ENCODE measurements at regions not wholly inside any gene's neighbourhood (a gene's known extent, or its start where the extent isn't known, plus 50 kb on each side); places are given as distances from the start of the nearest gene placed in this dataset.

DNA sequence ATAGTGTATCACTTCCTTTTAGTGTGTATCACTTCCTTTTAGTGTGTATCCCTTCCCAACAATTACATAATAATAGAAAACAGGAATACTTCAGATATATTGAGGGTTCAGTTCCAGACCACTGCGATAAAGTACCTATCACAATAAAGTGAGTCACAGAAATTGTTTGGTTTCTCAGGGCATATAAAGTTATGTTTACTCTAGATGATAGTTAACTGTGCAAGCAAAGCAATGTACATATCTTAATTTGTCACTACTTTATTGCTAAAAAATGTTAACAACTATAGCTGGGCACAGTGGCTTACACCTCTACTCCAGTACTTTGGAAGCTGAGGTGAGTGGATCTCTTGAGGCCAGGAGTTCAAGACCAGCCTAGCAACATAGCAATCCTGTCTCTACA lies 938.4 kb downstream of the CCSER2 start:
- no peaks in the 10 kb centered on the region for H3K27me3 ChIP-seq (ENCODE audit: control insufficient read depth in 2 of 2, insufficient read depth in 2 of 2, low read length in 2 of 2)
- no peaks in the 10 kb centered on the region for H3K36me3 ChIP-seq (ENCODE audit: control insufficient read depth in 2 of 3, insufficient read depth in 3 of 3, low read length in 3 of 3)
- H3K27me3 Mint-ChIP-seq = peaks cover 0 to 5% (median 0%) of the 10 kb centered on the region in 5 donors
- H3K4me3 ChIP-seq (ENCODE audit: low read length) = no peak overlapping the region
- ChIA-PET POLR2A (no interaction called here), CTCF (no interaction called here)
- intact Hi-C loops (cut with micrococcal nuclease) = no loop called here
- DNase-seq = no peak
- peaks cover 2 to 22% (median 11%) of the 10 kb centered on the region in 11 donors for H3K9me3 Mint-ChIP-seq
- H3K27ac Mint-ChIP-seq = no peak overlapping the region
- H3K9me3 ChIP-seq (ENCODE audit: control insufficient read depth in 2 of 3, low read length in 3 of 3) = peaks cover 0 to 5% (median 0%) of the 10 kb centered on the region in 3 experiments
- no peaks in the 10 kb centered on the region for H3K36me3 Mint-ChIP-seq
- no peaks in the 10 kb centered on the region for H3K4me1 Mint-ChIP-seq
- H3K4me1 ChIP-seq (ENCODE audit: control insufficient read depth in 2 of 2, insufficient read depth in 2 of 2, low read length in 2 of 2) = no peaks in the 10 kb centered on the region
- H3K27ac ChIP-seq (ENCODE audit: low read depth, low read length) = no peak overlapping the region
- ATAC-seq = no peak
- no peak overlapping the region for H3K4me3 Mint-ChIP-seq

DNA sequence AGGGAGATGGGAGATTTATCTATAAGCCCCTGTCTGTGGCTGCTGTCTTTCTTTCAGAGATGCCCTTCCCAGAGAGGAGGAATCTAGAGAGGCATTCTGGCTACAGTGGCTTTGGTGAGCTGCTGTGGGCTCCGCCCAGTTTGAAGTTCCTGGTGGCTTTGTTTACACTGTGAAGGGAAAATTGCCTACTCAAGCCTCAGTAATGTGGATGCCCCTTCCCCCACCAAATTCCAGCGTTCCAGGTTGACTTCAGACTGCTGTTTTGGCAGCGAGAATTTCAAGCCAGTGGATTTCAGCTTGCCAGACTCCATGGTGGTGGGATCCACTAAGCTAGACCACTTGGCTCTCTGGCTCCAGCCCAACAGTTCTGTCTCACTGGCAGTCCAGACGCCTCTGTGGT lies 951.6 kb downstream of the CCSER2 start:
- H3K27ac Mint-ChIP-seq = no peak overlapping the region
- H3K9me3 ChIP-seq (ENCODE audit: control insufficient read depth in 2 of 3, low read length in 3 of 3) = no peaks in the 10 kb centered on the region
- no peak overlapping the region for H3K4me3 ChIP-seq (ENCODE audit: low read length)
- H3K4me1 ChIP-seq (ENCODE audit: control insufficient read depth in 2 of 2, insufficient read depth in 2 of 2, low read length in 2 of 2) = no peaks in the 10 kb centered on the region
- H3K36me3 ChIP-seq (ENCODE audit: control insufficient read depth in 2 of 3, insufficient read depth in 3 of 3, low read length in 3 of 3) = no peaks in the 10 kb centered on the region
- peaks cover 0 to 8% (median 2%) of the 10 kb centered on the region in 11 donors for H3K9me3 Mint-ChIP-seq
- ChIA-PET POLR2A (no interaction called here), CTCF (no interaction called here)
- no peaks in the 10 kb centered on the region for H3K36me3 Mint-ChIP-seq
- DNase-seq = no peak
- peaks cover 0 to 5% (median 0%) of the 10 kb centered on the region in 5 donors for H3K27me3 Mint-ChIP-seq
- H3K27ac ChIP-seq (ENCODE audit: low read depth, low read length) = no peak overlapping the region
- intact Hi-C loops (cut with micrococcal nuclease) = no loop called here
- H3K4me3 Mint-ChIP-seq = no peak overlapping the region
- H3K27me3 ChIP-seq (ENCODE audit: control insufficient read depth in 2 of 2, insufficient read depth in 2 of 2, low read length in 2 of 2) = no peaks in the 10 kb centered on the region
- no peaks in the 10 kb centered on the region for H3K4me1 Mint-ChIP-seq
- no peak for ATAC-seq

- no peak for DNase-seq
- Mint-ChIP-seq H3K27me3 (peaks cover 0 to 5% (median 0%) of the 10 kb centered on the region in 5 donors), H3K4me1 (no peaks in the 10 kb centered on the region), H3K36me3 (no peaks in the 10 kb centered on the region), H3K4me3 (no peak overlapping the region), H3K9me3 (peaks cover 0 to 24% (median 6%) of the 10 kb centered on the region in 11 donors), H3K27ac (no peak overlapping the region)
- ATAC-seq = no peak
- Histone ChIP-seq H3K4me3 (ENCODE audit: low read length) (no peak overlapping the region), H3K27ac (ENCODE audit: low read depth, low read length) (no peak overlapping the region), H3K27me3 (ENCODE audit: control insufficient read depth in 2 of 2, insufficient read depth in 2 of 2, low read length in 2 of 2) (no peaks in the 10 kb centered on the region), H3K36me3 (ENCODE audit: control insufficient read depth in 2 of 3, insufficient read depth in 3 of 3, low read length in 3 of 3) (no peaks in the 10 kb centered on the region), H3K4me1 (ENCODE audit: control insufficient read depth in 2 of 2, insufficient read depth in 2 of 2, low read length in 2 of 2) (no peaks in the 10 kb centered on the region), H3K9me3 (ENCODE audit: control insufficient read depth in 2 of 3, low read length in 3 of 3) (no peaks in the 10 kb centered on the region)
- POLR2A ChIA-PET = no interaction called here
- intact Hi-C loops (cut with micrococcal nuclease) = no loop called here
- CTCF ChIA-PET = no interaction called here
These were observed 956.7 kb downstream of the CCSER2 start for GRCh38 chr10:85284778-85285770.

GRCh38 chr10:85293483-85293882 lies 965.1 kb downstream of the CCSER2 start:
- Mint-ChIP-seq H3K9me3 (peaks cover 0 to 35% (median 0%) of the 10 kb centered on the region in 11 donors), H3K36me3 (no peaks in the 10 kb centered on the region), H3K27me3 (no peaks in the 10 kb centered on the region), H3K4me1 (no peaks in the 10 kb centered on the region), H3K4me3 (no peak overlapping the region), H3K27ac (no peak overlapping the region)
- no peak overlapping the region for H3K4me3 ChIP-seq (ENCODE audit: low read length)
- POLR2A ChIA-PET = no interaction called here
- H3K36me3 ChIP-seq (ENCODE audit: control insufficient read depth in 2 of 3, insufficient read depth in 3 of 3, low read length in 3 of 3) = no peaks in the 10 kb centered on the region
- no peak for DNase-seq
- ATAC-seq = no peak
- H3K9me3 ChIP-seq (ENCODE audit: control insufficient read depth in 2 of 3, low read length in 3 of 3) = no peaks in the 10 kb centered on the region
- H3K4me1 ChIP-seq (ENCODE audit: control insufficient read depth in 2 of 2, insufficient read depth in 2 of 2, low read length in 2 of 2) = no peaks in the 10 kb centered on the region
- CTCF ChIA-PET = no interaction called here
- no peak overlapping the region for H3K27ac ChIP-seq (ENCODE audit: low read depth, low read length)
- intact Hi-C loops (cut with micrococcal nuclease) = no loop called here
- H3K27me3 ChIP-seq (ENCODE audit: control insufficient read depth in 2 of 2, insufficient read depth in 2 of 2, low read length in 2 of 2) = no peaks in the 10 kb centered on the region

GRCh38 chr10:85311613-85312337 lies 983.4 kb downstream of the CCSER2 start:
- intact Hi-C loops (cut with micrococcal nuclease) = no loop called here
- Mint-ChIP-seq H3K9me3 (no peaks in the 10 kb centered on the region), H3K27me3 (no peaks in the 10 kb centered on the region), H3K27ac (no peak overlapping the region), H3K36me3 (no peaks in the 10 kb centered on the region), H3K4me1 (no peaks in the 10 kb centered on the region), H3K4me3 (no peak overlapping the region)
- Histone ChIP-seq H3K4me1 (ENCODE audit: control insufficient read depth in 2 of 2, insufficient read depth in 2 of 2, low read length in 2 of 2) (no peaks in the 10 kb centered on the region), H3K36me3 (ENCODE audit: control insufficient read depth in 2 of 3, insufficient read depth in 3 of 3, low read length in 3 of 3) (no peaks in the 10 kb centered on the region), H3K27ac (ENCODE audit: low read depth, low read length) (no peak overlapping the region), H3K27me3 (ENCODE audit: control insufficient read depth in 2 of 2, insufficient read depth in 2 of 2, low read length in 2 of 2) (no peaks in the 10 kb centered on the region), H3K4me3 (ENCODE audit: low read length) (no peak overlapping the region), H3K9me3 (ENCODE audit: control insufficient read depth in 2 of 3, low read length in 3 of 3) (no peaks in the 10 kb centered on the region)
- DNase-seq = no peak
- ChIA-PET CTCF (no interaction called here), POLR2A (no interaction called here)
- no peak for ATAC-seq

GRCh38 chr10:85315657-85316056 lies 987.3 kb downstream of the CCSER2 start:
- H3K27ac ChIP-seq (ENCODE audit: low read depth, low read length) = no peak overlapping the region
- no peak overlapping the region for H3K4me3 Mint-ChIP-seq
- no peaks in the 10 kb centered on the region for H3K4me1 ChIP-seq (ENCODE audit: control insufficient read depth in 2 of 2, insufficient read depth in 2 of 2, low read length in 2 of 2)
- POLR2A ChIA-PET = no interaction called here
- CTCF ChIA-PET = no interaction called here
- no peaks in the 10 kb centered on the region for H3K27me3 ChIP-seq (ENCODE audit: control insufficient read depth in 2 of 2, insufficient read depth in 2 of 2, low read length in 2 of 2)
- H3K9me3 ChIP-seq (ENCODE audit: control insufficient read depth in 2 of 3, low read length in 3 of 3) = no peaks in the 10 kb centered on the region
- DNase-seq (no peak), ATAC-seq (no peak)
- H3K36me3 ChIP-seq (ENCODE audit: control insufficient read depth in 2 of 3, insufficient read depth in 3 of 3, low read length in 3 of 3) = no peaks in the 10 kb centered on the region
- no peak overlapping the region for H3K27ac Mint-ChIP-seq
- no peaks in the 10 kb centered on the region for H3K27me3 Mint-ChIP-seq
- no peak overlapping the region for H3K4me3 ChIP-seq (ENCODE audit: low read length)
- intact Hi-C loops (cut with micrococcal nuclease) = no loop called here
- H3K36me3 Mint-ChIP-seq = no peaks in the 10 kb centered on the region
- no peaks in the 10 kb centered on the region for H3K4me1 Mint-ChIP-seq
- H3K9me3 Mint-ChIP-seq = peaks cover 0 to 5% (median 0%) of the 10 kb centered on the region in 11 donors

All from naive thymus-derived CD4-positive, alpha-beta T cell (primary cell).